Neutrophil (primary cell): ENCODE measurements at regions not wholly inside any gene's neighbourhood (a gene's known extent, or its start where the extent isn't known, plus 50 kb on each side); places are given as distances from the start of the nearest gene placed in this dataset.
"Not testable (repeated sequence)": the region's sequence is repeated elsewhere in the genome, so short reads cannot be mapped to it uniquely, and the experiment has no call there.

ENCODE experiments used
- H3K27ac ChIP-seq: fragments of 200-600 bp; sonication (generic); 2 replicates; pipeline ENCODE4 v1.5.1; 2016; ENCODE audit warnings: mild to moderate bottlenecking, moderate library complexity
- H3K27me3 ChIP-seq: fragments of 200-600 bp; sonication (generic); 2 replicates; pipeline ENCODE4 v1.6.0; 2016; ENCODE audit warnings: mild to moderate bottlenecking
- H3K36me3 ChIP-seq: fragments of 200-600 bp; sonication (generic); 2 replicates; pipeline ENCODE4 v1.5.1; 2017
- H3K4me1 ChIP-seq, 2 experiments: fragments of 200-600 bp in 1 of 2; sonication (generic) in 1 of 2; 1 replicate in 1 of 2; 2 replicates in 1 of 2; pipeline versions ENCODE4 v1.5.1 to v1.6.1; 2013 to 2016; ENCODE audit warnings: low read depth in 1 of 2, low read length in 1 of 2, mild to moderate bottlenecking in 1 of 2, moderate library complexity in 1 of 2; ENCODE audit not compliant: control insufficient read depth in 1 of 2, insufficient read depth in 1 of 2
- H3K4me3 ChIP-seq, 2 experiments: fragments of 200-600 bp in 1 of 2; sonication (generic) in 1 of 2; 1 replicate in 1 of 2; 2 replicates in 1 of 2; pipeline ENCODE4 v1.5.1; 2013 to 2016; ENCODE audit warnings: low read depth in 1 of 2, low read length in 1 of 2, mild to moderate bottlenecking in 1 of 2, moderate library complexity in 1 of 2
- H3K9me3 ChIP-seq: fragments of 200-600 bp; sonication (generic); 2 replicates; pipeline ENCODE4 v1.5.1; 2016
- CTCF ChIP-seq: fragments of 200-600 bp; sonication (generic); IDR thresholded peaks from 2 replicates; pipeline ENCODE4 v1.5.1; 2016; ENCODE audit warnings: antibody characterized with exemption

GRCh38 chr4:104641418-104641817 lies 146.7 kb upstream of the CXXC4 start:
- Histone ChIP-seq H3K9me3 (no peaks in the 10 kb centered on the region), H3K4me1 (no peaks in the 10 kb centered on the region), H3K27ac (no peak overlapping the region), H3K27me3 (no peaks in the 10 kb centered on the region), H3K36me3 (no peaks in the 10 kb centered on the region), H3K4me3 (no peak overlapping the region)
- TF ChIP-seq CTCF, result no peak

- Histone ChIP-seq H3K27ac (no peak overlapping the region), H3K4me1 (no peaks in the 10 kb centered on the region), H3K36me3 (no peaks in the 10 kb centered on the region), H3K4me3 (no peak overlapping the region), H3K9me3 (no peaks in the 10 kb centered on the region), H3K27me3 (no peaks in the 10 kb centered on the region)
- TF ChIP-seq CTCF, result no peak
Measured at GRCh38 chr4:104642521-104642920, 147.8 kb upstream of the CXXC4 start.

- Histone ChIP-seq H3K27ac (no peak overlapping the region), H3K27me3 (no peaks in the 10 kb centered on the region), H3K4me3 (no peak overlapping the region), H3K9me3 (no peaks in the 10 kb centered on the region), H3K4me1 (no peaks in the 10 kb centered on the region), H3K36me3 (no peaks in the 10 kb centered on the region)
- TF ChIP-seq CTCF, result no peak
Measured at GRCh38 chr4:104643805-104644204, 149.1 kb upstream of the CXXC4 start.

GRCh38 chr4:104649631-104650030 lies 154.9 kb upstream of the CXXC4 start:
- no peaks in the 10 kb centered on the region for H3K27me3 ChIP-seq
- no peak overlapping the region for H3K4me3 ChIP-seq
- H3K4me1 ChIP-seq, result no peaks in the 10 kb centered on the region
- H3K36me3 ChIP-seq, result no peaks in the 10 kb centered on the region
- H3K9me3 ChIP-seq, result no peaks in the 10 kb centered on the region
- no peak for TF ChIP-seq CTCF
- no peak overlapping the region for H3K27ac ChIP-seq

GRCh38 chr4:104662269-104662668 lies 167.6 kb upstream of the CXXC4 start:
- H3K36me3 ChIP-seq, H3K27me3 ChIP-seq, H3K4me3 ChIP-seq, H3K4me1 ChIP-seq, H3K27ac ChIP-seq, H3K9me3 ChIP-seq: not testable (repeated sequence)

- H3K4me3 ChIP-seq, result no peak overlapping the region
- no peak overlapping the region for H3K27ac ChIP-seq
- no peaks in the 10 kb centered on the region for H3K9me3 ChIP-seq
- no peaks in the 10 kb centered on the region for H3K36me3 ChIP-seq
- H3K4me1 ChIP-seq, result no peaks in the 10 kb centered on the region
- no peak for TF ChIP-seq CTCF
- no peaks in the 10 kb centered on the region for H3K27me3 ChIP-seq
Measured at GRCh38 chr4:104677116-104677515, 182.4 kb upstream of the CXXC4 start.
